ENCODE measurements at regions not wholly inside any gene's neighbourhood (a gene's known extent, or its start where the extent isn't known, plus 50 kb on each side); places are given as distances from the start of the nearest gene placed in this dataset.

DNA sequence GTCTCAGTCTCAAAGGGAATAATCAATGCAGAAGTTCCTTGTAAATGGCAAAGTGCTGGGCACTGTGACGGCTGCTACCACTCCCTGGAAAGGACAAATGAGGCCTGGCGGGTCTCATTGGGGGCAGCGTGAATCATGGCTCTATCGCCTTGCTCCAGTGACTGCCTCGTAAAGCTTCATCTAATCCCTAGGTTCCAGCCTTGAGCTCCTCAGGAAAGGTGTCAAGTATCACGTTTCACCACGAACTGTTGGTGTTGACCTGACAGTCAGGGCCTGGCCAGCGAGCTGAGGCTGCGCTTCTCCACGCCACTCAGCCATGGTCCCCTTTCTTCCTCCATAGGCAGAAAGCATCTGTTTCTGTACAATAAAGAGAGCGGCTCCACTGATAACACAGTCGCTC is 126.7 kb upstream of the ZNF32 start:
- Histone ChIP-seq H3K9ac (ENCODE audit: low read length) (no peak overlapping the region), H3K79me2 (ENCODE audit: insufficient read depth, low read length) (no peaks in the 10 kb centered on the region), H3K4me2 (ENCODE audit: low read length) (no peak overlapping the region), H3K27me3 (ENCODE audit: insufficient read depth, low read length) (no peaks in the 10 kb centered on the region), H3K36me3 (ENCODE audit: control insufficient read depth in 1 of 2, insufficient read depth in 2 of 2, low read length in 2 of 2) (no peaks in the 10 kb centered on the region), H3K4me3 (replicated peaks in 1 of 2; ENCODE audit: low read depth in 1 of 2, low read length in 2 of 2) (no peak overlapping the region), H2AFZ (ENCODE audit: low read depth, low read length, poor library complexity, severe bottlenecking) (no peak overlapping the region), H3K9me3 (ENCODE audit: control insufficient read depth in 1 of 2, insufficient read depth in 1 of 2, low read depth in 1 of 2, low read length in 2 of 2) (0 out of 4 replicates have a peak, but pooled peaks cover 0 to 9% of the 10 kb centered on the region in 2 experiments), H3K4me1 (ENCODE audit: control insufficient read depth in 1 of 2, insufficient read depth in 2 of 2, low read length in 2 of 2) (no peaks in the 10 kb centered on the region), H3K9me2 (ENCODE audit: insufficient read depth) (no peaks in the 10 kb centered on the region), H3K27ac (ENCODE audit: low read depth, low read length) (no peak overlapping the region), H4K20me1 (ENCODE audit: insufficient read depth) (no peaks in the 10 kb centered on the region)
- ATAC-seq (no peak), DNase-seq (ENCODE audit: low read depth, low spot score) (no peak)
- ChIA-PET POLR2A (no interaction called here), RAD21 (ENCODE audit: low non-redundant PET in 1 of 2, low total read pairs in 2 of 2, uncharacterized antibody in 2 of 2, unreplicated experiment in 2 of 2) (no interaction called here), CTCF (no interaction called here)
- no TSS peak for BruUV-seq (replicated peaks)
- intact Hi-C loops (cut with micrococcal nuclease) = no loop called here
- TF ChIP-seq SIN3A (IDR thresholded peaks at IDR 0.05; ENCODE audit: low read depth) (no peak), EZH2 (IDR thresholded peaks at IDR 0.05) (no peak), FOSL1 (IDR thresholded peaks at IDR 0.05; ENCODE audit: low read depth) (no peak), EZH2phosphoT487 (IDR thresholded peaks at IDR 0.05; ENCODE audit: borderline replicate concordance) (no peak), CEBPB (IDR thresholded peaks at IDR 0.05; ENCODE audit: low read depth) (no peak), ZFX (IDR thresholded peaks at IDR 0.05) (no peak), YY1 (IDR thresholded peaks at IDR 0.05; ENCODE audit: extremely low read depth, insufficient replicate concordance, low read depth, low read length) (no peak), POLR2A (IDR thresholded peaks at IDR 0.05; ENCODE audit: borderline replicate concordance, extremely low read depth, insufficient read depth, insufficient read length) (no peak), TCF7L2 (IDR thresholded peaks at IDR 0.05; ENCODE audit: borderline replicate concordance, extremely low read depth, insufficient read depth, insufficient read length) (no peak)
- TF ChIP-seq, protein P1, sequence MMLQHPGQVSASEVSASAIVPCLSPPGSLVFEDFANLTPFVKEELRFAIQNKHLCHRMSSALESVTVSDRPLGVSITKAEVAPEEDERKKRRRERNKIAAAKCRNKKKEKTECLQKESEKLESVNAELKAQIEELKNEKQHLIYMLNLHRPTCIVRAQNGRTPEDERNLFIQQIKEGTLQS (IDR thresholded peaks at IDR 0.05) = no peak
- TF ChIP-seq, protein P2, sequence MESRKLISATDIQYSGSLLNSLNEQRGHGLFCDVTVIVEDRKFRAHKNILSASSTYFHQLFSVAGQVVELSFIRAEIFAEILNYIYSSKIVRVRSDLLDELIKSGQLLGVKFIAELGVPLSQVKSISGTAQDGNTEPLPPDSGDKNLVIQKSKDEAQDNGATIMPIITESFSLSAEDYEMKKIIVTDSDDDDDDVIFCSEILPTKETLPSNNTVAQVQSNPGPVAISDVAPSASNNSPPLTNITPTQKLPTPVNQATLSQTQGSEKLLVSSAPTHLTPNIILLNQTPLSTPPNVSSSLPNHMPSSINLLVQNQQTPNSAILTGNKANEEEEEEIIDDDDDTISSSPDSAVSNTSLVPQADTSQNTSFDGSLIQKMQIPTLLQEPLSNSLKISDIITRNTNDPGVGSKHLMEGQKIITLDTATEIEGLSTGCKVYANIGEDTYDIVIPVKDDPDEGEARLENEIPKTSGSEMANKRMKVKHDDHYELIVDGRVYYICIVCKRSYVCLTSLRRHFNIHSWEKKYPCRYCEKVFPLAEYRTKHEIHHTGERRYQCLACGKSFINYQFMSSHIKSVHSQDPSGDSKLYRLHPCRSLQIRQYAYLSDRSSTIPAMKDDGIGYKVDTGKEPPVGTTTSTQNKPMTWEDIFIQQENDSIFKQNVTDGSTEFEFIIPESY (IDR thresholded peaks at IDR 0.05; ENCODE audit: extremely low read depth, insufficient replicate concordance, low read length) = no peak
- TF ChIP-seq, protein P3, sequence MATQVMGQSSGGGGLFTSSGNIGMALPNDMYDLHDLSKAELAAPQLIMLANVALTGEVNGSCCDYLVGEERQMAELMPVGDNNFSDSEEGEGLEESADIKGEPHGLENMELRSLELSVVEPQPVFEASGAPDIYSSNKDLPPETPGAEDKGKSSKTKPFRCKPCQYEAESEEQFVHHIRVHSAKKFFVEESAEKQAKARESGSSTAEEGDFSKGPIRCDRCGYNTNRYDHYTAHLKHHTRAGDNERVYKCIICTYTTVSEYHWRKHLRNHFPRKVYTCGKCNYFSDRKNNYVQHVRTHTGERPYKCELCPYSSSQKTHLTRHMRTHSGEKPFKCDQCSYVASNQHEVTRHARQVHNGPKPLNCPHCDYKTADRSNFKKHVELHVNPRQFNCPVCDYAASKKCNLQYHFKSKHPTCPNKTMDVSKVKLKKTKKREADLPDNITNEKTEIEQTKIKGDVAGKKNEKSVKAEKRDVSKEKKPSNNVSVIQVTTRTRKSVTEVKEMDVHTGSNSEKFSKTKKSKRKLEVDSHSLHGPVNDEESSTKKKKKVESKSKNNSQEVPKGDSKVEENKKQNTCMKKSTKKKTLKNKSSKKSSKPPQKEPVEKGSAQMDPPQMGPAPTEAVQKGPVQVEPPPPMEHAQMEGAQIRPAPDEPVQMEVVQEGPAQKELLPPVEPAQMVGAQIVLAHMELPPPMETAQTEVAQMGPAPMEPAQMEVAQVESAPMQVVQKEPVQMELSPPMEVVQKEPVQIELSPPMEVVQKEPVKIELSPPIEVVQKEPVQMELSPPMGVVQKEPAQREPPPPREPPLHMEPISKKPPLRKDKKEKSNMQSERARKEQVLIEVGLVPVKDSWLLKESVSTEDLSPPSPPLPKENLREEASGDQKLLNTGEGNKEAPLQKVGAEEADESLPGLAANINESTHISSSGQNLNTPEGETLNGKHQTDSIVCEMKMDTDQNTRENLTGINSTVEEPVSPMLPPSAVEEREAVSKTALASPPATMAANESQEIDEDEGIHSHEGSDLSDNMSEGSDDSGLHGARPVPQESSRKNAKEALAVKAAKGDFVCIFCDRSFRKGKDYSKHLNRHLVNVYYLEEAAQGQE (IDR thresholded peaks at IDR 0.05; ENCODE audit: low read depth) = no peak

All from HCT116 (cell line).